8988T (cell line): ENCODE measurements at regions not wholly inside any gene's neighbourhood (a gene's known extent, or its start where the extent isn't known, plus 50 kb on each side); places are given as distances from the start of the nearest gene placed in this dataset.
A peak's percentile ranks its signal among the peaks of the same experiment; 100 is the strongest.

Experiments used
- DNase-seq: peaks from one replicate; pipeline ENCODE4 v3.0.0; 2011

- DNase-seq, result no peak
Measured at GRCh38 chr20:57004951-57005933, 261.2 kb downstream of the BMP7 start.

- no peak for DNase-seq
Measured at GRCh38 chr20:57006411-57007170, 259.9 kb downstream of the BMP7 start.

DNA sequence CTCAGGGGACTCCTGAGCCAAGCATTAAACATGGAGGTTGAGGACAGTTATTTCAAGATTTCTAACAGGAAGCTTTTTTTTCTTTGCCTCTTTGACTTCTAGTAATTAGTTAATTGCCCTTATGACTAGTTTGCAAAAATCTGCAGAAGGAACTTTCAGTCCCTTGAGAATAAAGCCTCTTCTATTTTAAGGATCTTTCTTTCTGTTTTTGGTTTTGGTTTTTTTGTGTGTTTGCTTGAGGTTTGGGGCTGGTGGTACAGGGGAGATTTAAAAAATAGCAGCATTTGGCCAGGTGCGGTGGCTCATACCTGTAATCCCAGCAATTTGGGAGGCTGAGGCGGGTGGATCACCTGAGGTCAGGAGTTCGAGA, 259.3 kb downstream of the BMP7 start:
- DNase-seq, result no peak

GRCh38 chr20:57008217-57008616, 258.2 kb downstream of the BMP7 start:
- DNase-seq, result no peak

DNA sequence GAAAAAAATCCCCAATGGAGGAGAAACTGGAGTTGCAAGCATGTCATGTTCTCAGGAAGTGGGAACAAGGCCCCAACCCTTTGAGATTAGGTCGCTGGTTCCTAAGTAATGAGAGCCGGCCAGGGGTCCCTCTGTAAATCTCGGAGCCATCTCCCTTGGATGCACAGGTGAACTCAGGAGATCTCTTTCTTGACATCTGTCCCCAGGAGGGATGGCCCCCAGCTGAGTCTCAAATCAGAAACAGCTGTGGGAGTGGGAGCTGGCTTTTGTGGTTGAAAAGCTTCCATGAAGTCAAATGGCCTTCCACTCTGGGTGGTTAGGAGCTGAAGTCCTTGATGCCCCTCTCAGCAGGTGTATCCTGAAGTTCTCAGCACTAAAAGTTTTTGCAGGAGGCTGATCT, 257.1 kb downstream of the BMP7 start:
- no peak for DNase-seq

GRCh38 chr20:57009775-57010174, 256.7 kb downstream of the BMP7 start:
- no peak for DNase-seq

- no peak for DNase-seq
Measured at GRCh38 chr20:57012691-57013090, 253.8 kb downstream of the BMP7 start.

DNA sequence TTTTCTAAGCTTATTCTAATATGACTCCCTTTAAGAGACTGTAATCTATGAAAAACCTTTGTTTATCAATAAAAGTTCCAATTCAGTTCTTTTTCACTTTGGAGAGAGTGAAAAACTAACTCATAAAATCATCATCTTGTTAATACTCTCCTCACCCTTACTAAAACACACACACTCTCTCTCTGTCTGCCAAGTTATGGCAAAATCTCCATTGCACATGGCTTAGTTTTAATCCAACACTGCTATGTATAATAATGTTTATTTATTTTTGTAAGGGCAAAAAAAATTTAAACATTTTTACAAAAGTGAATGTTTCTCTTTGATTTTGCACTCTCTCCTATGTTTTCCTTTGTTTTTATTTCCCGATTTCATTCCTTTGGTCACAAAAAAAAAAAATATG, 253.2 kb downstream of the BMP7 start:
- no peak for DNase-seq

DNA sequence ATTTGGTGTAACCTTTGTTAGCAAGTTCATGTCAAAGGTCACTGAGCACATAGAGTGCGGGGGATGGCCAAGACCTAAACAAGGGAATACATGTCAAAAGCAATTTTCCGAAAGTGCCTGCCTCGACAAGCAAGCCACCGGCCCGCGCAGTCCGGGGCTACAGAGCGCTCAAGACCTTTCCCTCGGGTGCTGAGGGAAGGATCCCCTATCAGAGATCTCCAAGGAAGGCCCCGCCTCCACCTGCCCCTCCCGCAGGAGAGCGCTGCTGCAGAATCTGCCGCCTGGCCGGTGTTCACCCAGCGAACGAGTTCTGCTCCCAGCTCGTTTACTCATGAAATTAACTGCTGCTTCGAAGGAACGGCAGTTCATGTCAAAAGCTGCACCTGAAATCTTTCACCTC, 252.7 kb downstream of the BMP7 start:
- DNase-seq, result no peak

- no peak for DNase-seq
Measured at GRCh38 chr20:57020364-57020763, 246.1 kb downstream of the BMP7 start.

DNA sequence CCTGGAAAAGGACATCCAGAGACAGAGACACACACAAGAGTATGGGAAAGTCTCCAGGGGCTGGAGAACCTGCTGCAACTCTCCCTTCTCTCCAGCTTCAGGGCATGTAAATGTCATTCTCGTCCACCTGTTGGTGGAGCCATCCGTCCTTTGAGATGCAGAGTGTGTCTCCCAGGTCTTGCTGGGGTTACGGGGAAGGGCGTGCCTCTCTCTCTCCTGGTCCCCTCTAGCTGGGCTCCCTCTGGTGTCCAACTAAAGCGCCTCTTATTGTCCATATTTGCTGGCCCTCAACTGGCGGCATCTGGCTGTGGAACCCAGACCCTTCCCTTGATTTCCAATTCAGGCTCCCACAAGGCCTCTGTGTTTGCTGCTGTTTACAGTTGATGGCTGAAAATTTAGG, 244.1 kb downstream of the BMP7 start:
- peak; percentile 57 for DNase-seq

DNA sequence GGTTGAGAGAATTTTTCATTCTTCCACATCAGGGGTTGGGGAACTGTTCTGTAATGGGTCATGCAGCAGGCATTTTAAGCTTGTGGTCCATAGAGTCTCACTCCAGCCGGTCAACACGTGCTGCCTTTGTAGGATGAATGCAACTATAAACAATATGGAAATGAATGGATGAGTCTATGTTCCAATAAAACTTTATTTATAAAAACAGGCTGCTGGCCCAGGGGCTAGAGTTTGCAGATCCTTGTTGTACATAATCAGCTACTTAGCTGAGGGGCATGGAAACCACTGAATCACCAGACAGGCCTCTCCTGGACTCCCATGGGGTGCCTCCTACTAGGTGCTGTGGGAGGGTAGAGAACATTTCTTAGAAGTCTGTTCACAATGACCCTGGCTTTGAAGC, 243.4 kb downstream of the BMP7 start:
- DNase-seq, result no peak

DNA sequence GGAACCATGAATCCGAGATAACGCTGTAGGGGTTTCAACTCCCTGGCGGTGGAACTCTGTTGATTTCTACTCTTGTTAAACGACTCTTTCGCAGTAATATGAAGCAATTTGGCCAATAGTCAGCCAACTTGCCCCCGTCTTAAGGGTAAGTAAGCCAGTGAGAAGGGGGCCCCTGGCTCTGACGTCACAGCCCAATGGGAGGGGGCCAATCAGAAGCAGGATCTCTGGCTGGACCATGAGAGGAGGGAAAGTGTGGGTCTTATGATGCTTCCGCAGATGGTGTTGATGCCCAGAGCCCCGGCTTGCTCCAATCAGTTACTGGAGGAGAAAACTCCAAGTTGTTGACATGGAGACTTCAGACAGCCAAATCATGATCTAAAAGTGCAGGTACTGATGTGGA, 242.4 kb downstream of the BMP7 start:
- no peak for DNase-seq

- no peak for DNase-seq
Measured at GRCh38 chr20:57024849-57025248, 241.6 kb downstream of the BMP7 start.

DNA sequence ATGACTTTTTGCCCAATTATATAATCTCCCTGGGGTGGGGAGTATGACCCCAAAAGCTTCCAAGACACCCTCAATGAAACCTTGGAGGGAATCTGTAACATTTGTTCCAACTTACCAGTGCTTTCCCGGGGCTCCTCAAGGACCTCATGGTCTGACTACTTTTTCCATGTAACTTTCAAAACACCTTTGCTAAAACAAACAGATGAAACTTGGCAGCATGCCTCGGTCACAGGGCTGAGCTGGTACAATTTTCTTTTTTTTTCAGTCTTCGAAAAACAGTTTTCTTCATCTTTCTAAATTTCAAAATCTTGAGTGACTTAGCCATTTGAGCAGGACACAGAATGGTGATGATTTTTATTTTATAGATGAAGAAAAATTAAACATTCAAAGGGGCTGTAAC, 241.2 kb downstream of the BMP7 start:
- no peak for DNase-seq

DNA sequence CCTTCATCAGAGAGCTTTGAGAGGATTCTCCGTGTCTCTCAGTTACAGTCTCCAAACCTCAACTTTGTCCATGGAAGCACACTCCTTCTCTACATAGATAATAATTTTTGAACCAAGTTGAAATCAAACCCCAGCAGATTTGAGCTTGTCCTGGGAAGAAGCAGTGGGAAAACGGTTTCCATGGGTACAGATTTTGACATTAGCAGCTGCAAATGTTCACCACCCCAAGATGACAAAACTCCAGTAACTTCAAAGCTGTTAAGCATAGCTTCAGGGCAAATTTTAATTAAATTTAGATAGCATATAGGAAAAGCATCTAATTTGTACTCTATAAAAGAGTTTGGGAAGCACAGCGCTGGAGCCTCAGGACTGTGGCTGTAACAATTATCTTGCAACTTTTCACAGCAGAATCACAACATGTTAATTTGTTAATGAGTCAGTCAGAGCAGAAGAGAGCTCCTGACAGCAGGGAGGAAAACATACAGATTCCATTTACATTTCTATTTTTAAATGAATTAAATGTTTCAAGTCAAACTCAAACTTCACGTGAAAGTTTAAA, 240.7 kb downstream of the BMP7 start:
- no peak for DNase-seq

GRCh38 chr20:57027777-57028176, 238.7 kb downstream of the BMP7 start:
- DNase-seq, result no peak

- DNase-seq, result peak; percentile 81
Measured at GRCh38 chr20:57030611-57031600, 235.5 kb downstream of the BMP7 start.

- DNase-seq, result no peak
Measured at GRCh38 chr20:57031867-57032355, 234.5 kb downstream of the BMP7 start.

- DNase-seq, result no peak
Measured at GRCh38 chr20:57032847-57033246, 233.6 kb downstream of the BMP7 start.

DNA sequence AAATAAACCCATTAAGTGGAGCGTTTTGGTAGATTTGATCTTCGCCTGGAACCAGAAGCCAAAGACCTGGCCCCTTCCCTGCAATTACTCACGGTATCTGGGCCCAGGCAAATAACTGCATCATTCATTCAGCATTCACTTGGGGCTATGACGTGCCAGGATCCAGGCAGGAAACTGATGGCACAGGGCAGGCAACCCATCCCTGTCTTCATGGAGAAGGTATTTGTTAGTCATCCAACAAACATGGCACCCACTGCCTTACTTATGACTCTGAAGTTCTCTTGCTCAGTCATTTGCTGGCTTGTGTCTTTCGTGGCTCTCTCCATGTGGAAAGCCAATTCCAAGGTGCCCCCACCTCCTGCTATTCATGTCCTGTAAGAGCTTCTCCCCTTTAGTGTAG, 232.4 kb downstream of the BMP7 start:
- peak; percentile 31 for DNase-seq

GRCh38 chr20:57037689-57038088, 228.8 kb downstream of the BMP7 start:
- DNase-seq, result no peak
